Activated CD4-positive, alpha-beta T cell treated with anti-CD3 and anti-CD28 coated beads, Interleukin-2, amount 50 U/mL, for 4 hours (primary cell): ENCODE measurements at regions not wholly inside any gene's neighbourhood (a gene's known extent, or its start where the extent isn't known, plus 50 kb on each side); places are given as distances from the start of the nearest gene placed in this dataset.

Experiments
- DNase-seq, 2 experiments: peaks; one replicate each; pipeline ENCODE4 v3.0.0-alpha.2; 2020

GRCh38 chr6:8275667-8276066, 159.7 kb downstream of the SLC35B3 start:
- no peak for DNase-seq

- DNase-seq, result no peak
These were observed 161.1 kb downstream of the SLC35B3 start for GRCh38 chr6:8274226-8274625.

GRCh38 chr6:8269872-8270454, 165.4 kb downstream of the SLC35B3 start:
- DNase-seq, result no peak

- no peak for DNase-seq
These were observed 166.3 kb downstream of the SLC35B3 start for GRCh38 chr6:8269094-8269493.

- no peak for DNase-seq
These were observed 166.3 kb upstream of the EEF1E1 start for GRCh38 chr6:8268606-8269005.

- DNase-seq, result no peak
These were observed 165.8 kb upstream of the EEF1E1 start for GRCh38 chr6:8268156-8268555.

- DNase-seq, result no peak
These were observed 158.3 kb upstream of the EEF1E1 start for GRCh38 chr6:8260610-8261009.

GRCh38 chr6:8246403-8246802, 144.1 kb upstream of the EEF1E1 start:
- no peak for DNase-seq

GRCh38 chr6:8245726-8246125, 143.4 kb upstream of the EEF1E1 start:
- no peak for DNase-seq

GRCh38 chr6:8243475-8243874, 141.1 kb upstream of the EEF1E1 start:
- no peak for DNase-seq

GRCh38 chr6:8242885-8243284, 140.5 kb upstream of the EEF1E1 start:
- no peak for DNase-seq

- no peak for DNase-seq
These were observed 138.0 kb upstream of the EEF1E1 start for GRCh38 chr6:8240301-8240700.

GRCh38 chr6:8238773-8239683, 136.7 kb upstream of the EEF1E1 start:
- DNase-seq, result no peak

- DNase-seq, result no peak
These were observed 135.3 kb upstream of the EEF1E1 start for GRCh38 chr6:8237668-8238067.

- DNase-seq, result no peak
These were observed 134.6 kb upstream of the EEF1E1 start for GRCh38 chr6:8236956-8237355.

- DNase-seq, result no peak
These were observed 132.0 kb upstream of the EEF1E1 start for GRCh38 chr6:8234321-8234720.

GRCh38 chr6:8231956-8232355, 129.6 kb upstream of the EEF1E1 start:
- no peak for DNase-seq

- no peak for DNase-seq
These were observed 127.8 kb upstream of the EEF1E1 start for GRCh38 chr6:8229915-8230756.

- DNase-seq, result no peak
These were observed 122.8 kb upstream of the EEF1E1 start for GRCh38 chr6:8225113-8225512.

GRCh38 chr6:8223678-8224077, 121.3 kb upstream of the EEF1E1 start:
- DNase-seq, result no peak

- DNase-seq, result peak; percentile 9 to 24
These were observed 117.1 kb upstream of the EEF1E1 start for GRCh38 chr6:8219352-8219943.

GRCh38 chr6:8218861-8219260, 116.5 kb upstream of the EEF1E1 start:
- no peak for DNase-seq

- no peak for DNase-seq
These were observed 113.3 kb upstream of the EEF1E1 start for GRCh38 chr6:8215631-8216030.
